Amygdala (tissue), 56 donors: ENCODE measurements at regions not wholly inside any gene's neighbourhood (a gene's known extent, or its start where the extent isn't known, plus 50 kb on each side); places are given as distances from the start of the nearest gene placed in this dataset.

Experiments used
- DNase-seq, 56 donors: peaks; one replicate each; lab custom pipeline; 2025; lab: John Stamatoyannopoulos, UW

DNA sequence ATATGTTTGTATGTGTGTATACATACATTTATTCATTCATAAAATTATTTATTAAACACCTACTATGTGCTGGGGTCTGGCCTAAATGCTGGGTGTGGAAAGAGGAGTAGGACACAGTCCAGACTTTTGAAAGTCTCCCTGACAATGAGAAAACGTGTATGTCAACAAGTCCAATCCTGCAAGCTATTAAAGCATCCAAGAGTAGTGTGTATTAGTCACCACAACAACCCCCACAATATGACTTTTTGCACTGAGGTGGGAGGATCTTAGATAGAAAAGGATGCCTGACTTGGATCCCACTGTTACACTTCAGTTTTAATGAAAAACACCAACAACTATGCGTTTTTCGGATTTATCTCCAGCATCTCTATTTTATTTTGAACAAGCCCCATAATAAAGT is 446.4 kb downstream of the EPHA4 start:
- no peak for DNase-seq

DNA sequence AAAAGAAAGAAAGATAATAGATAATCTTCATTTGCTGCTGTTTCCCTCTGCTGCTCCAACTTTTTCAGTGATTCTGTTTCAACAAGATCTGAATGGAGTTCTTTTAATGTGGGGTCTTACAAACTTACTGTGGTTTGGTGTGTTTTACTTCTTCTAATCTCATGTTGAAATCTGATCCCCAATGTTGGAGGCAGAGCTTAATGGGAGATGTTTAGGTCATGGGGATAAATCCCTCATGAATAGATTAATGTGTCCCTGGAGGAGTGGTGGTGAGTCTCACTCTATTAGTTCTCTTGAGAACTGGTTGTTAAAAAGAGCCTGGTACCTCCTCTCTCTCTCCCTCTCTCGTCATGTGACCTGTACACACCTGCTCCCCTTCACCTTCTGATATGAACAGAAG is 442.4 kb downstream of the EPHA4 start:
- DNase-seq: no peak

DNA sequence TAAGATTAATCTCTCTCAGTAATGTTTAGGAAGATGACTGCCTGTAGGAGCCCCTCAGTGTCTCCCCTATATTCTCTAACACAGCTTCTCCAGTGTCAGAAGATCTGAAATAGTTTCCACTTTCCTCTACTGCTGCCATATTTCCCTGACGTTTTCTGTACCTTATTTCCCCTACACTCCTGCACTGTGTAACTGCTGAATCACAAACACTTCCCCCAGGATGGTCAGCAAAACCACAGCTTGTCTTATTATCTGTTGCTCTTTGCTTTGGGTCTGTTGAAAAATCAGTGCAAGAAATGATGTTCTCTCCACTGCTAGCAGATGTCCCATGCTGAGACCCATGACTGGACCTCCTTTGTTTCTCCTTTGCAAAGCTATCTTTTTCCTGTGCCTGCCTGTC is 441.7 kb downstream of the EPHA4 start:
- DNase-seq: no peak

DNA sequence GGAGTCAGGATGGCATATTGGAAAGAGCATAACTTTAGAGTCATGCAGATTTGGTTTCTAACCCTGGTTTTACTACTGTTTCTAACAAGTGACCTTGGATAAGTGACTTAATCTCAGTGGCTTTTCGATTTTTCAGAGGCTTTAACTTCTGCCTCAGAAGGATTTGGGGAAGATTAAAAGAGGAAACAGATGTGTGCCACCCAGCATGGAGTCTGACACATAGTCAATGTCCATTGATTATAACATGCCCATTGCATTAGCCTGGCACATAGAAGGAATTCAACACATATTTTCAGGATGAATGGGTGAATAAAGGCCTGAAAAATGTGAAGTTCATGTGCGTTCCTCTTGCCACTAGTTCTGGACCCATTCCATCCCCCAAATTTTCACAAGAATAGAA is 438.2 kb downstream of the EPHA4 start:
- DNase-seq: no peak

DNA sequence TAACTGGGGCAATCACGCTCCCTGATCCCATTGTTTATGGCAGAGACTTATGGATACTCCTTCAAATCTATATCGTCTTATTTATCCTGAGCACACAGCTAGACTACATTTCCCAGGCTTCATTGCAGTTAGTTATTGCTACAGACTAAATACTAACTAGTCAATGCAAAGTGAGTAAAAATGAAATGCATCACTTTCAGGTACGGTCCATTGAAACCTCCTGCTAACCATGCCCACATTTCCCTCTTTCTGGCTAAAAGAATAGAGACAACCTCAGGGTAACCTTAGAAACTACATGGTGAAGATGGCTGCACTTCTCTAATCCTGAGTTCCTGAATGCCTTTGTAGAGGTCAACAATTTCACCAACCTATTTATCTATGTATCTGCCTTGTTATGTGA is 437.4 kb downstream of the EPHA4 start:
- no peak for DNase-seq

DNA sequence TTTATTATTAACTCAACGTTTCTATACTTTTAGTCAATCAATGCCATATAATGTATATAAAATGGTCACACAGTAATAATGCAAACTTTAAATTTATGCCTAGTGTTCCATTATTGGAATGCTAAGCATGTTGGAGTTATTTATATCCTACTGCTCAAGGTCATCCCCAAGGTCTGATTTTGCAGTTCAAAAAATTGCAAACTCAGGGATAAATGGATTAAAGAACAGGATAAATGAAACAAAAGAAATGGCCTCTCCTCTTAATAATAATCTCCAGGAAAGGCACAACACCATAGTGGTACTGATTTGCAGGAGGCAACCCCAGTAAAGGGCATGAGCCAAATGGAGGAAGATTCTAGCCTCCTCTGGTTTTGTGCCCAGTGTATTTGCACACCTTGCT is 436.4 kb downstream of the EPHA4 start:
- no peak for DNase-seq

DNA sequence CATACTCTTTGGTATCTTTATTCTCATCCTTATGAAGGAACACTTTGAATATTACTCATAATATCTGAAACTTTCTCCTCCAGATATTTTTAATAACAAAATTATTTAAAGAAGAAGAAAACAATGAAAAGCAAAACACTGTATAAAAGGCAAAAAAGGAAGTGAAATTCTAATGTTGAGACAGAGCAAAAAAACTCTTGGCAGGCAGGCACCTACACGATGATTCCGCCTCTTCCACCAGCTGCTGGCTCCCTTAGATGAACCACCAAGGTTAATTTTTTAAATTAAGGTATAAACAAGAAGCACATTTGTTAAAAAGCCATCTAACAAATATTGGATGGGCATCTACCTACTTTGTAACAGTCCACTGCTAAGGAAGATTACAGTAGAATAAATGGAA is 434.7 kb downstream of the EPHA4 start:
- DNase-seq: no peak

DNA sequence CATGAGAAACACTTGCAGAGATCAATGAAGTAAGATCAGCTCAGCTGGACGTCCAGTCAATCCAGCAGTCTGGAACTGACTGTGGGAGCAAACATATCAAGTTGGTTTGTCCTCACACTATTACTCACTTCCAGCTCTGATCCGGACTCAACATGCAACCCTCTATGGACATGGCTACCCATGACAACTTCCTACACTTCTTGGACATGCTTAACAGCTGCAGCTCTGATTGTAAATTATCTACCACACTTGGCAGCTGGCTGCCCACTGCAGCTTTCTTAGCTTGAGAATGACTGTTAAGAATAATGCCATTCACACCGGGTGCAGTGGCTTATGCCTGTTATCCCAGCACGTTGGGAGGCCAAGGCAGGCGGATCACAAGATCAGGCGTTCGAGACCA is 429.8 kb downstream of the EPHA4 start:
- DNase-seq: no peak

DNA sequence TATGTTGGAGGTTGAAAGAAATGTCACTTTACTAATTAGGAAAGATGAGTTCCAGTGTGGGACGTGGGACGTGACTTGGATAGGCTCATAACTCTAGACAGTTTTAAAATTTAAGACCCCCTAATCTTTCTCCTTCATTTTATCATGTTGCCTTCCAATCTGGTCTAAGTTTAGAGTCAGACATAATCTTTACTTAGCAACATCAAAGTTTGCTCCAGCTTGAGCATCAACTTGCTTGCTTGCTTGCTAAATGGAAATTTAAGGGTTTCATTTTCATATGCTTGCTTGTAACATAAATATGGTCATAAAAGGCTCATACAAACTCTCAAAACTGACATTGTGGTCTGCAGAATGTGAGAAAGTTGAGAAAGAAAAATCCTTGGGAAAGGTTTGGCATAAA is 428.9 kb downstream of the EPHA4 start:
- no peak for DNase-seq

DNA sequence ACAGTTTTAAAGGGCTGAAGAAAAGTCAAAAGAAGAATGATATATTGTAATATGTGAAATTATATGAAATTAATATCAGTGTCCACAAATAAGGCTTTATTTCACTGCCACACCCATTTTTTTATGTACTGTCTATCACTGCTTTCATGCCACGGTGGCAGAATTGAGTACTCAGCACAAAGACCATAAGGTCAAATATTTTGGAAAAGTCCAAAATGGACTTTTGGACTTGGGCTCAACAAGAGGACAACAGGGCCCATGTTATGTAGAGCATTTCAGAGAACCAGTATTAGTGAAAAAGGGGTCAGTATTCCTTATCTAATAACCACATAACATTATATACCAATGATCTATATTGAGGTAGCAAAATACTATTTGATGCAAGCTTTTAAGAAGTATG is 427.2 kb downstream of the EPHA4 start:
- DNase-seq: no peak

DNA sequence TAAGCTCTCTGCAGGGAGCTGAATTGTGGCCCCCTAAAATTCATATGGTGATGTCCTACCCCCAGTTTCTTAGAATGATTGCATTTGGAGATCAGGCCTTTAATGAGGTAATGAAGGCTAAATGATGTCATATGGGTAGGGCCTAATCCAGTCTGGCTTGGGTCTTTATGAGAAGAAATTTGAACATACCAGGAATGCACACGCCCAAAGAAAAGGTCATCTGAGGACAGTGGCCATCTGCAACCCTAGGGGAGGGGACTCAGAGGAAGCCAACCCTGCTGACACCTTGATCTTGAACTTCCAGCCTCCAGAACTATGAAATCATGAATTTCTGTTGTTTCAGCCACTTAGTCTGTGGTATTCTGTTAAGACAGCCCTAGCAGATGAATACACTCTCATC is 426.7 kb downstream of the EPHA4 start:
- no peak for DNase-seq

DNA sequence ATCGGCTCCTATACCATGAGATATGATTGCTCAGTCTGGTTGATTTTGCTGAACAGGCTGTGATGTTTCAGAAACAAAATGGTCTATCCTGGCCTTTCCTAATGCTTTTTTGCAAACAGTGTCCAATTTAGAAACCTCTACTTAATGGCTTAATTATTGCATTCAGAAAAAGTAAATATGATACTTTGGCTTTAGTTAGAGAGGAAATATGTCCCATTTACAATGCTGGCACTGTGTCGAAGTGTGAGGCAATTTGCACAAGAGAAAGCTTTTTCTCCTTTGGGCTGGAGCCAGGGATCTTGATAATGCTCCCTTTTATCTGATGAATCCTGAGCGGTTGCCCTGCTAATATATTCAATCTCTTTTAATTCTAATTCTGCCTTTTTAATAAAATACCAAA is 418.9 kb downstream of the EPHA4 start:
- DNase-seq: peak in 27 of 56 donors; percentile 0 to 62 (median 11)

DNA sequence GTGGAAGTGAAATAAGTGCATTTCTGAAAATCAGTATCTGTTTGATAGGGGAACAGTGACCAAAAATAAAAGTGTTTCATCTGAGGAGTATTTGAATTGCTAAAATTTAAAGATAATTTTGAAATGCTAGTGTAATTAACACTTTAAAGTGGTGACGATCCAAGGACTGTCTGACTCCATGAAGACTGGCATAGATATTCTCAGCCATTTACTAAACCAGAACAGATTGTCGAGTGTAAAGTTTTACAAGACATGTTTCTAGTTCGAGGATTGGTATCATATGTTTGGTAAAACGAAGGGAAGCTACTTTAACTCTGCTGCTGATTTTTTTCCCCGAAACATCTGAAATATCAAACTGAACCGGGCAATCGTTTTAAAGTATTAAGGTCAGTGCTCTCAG is 417.9 kb downstream of the EPHA4 start:
- no peak for DNase-seq

DNA sequence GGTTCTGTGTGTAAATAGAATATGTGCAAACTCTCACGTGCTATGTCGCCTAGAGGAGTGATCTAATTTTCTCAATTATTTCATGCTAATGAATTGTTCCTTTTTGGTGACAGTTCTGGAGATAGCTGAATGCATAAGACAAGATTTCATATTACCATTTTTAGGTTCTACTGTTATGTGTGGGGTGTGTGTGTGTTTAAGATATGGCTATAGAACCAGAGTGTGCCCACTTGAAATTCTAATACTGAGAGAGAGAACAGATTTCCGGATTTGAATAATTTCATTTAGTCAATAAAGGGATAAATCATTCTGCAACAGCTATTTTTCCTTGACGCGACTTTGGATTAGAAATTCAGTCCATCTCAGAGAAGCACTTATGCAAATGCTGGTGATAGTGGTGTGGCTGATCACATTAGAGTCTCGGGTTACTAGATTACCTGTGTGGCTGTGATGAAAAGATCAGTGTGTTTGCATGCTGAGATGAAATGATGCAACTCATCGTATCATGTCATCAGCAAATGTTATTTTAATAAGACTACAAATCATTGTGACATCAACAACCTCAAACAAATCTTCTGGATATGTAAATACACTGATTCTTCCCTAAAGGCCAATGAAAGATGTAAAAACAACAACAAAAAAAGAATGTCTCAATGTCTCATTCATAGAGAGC is 415.9 kb downstream of the EPHA4 start:
- DNase-seq: no peak

DNA sequence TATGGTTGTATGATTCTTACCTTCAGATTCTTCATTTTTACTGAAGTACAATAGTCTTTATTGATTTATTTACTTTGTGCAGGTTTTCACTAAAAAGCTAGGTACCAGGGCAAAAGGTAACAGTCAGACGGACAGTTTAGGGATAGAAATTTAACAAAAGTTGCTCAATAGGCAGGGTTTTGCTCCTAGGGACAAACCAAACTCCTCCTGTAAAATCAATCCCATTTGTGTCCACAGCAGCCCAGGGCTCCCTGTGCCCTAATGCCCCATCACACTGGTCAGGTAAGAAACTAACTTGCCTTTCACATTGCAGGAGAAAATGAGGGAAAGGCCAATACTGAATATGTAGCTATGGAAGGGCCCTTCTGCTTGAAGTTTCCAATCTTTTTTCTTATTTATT is 410.9 kb downstream of the EPHA4 start:
- no peak for DNase-seq

DNA sequence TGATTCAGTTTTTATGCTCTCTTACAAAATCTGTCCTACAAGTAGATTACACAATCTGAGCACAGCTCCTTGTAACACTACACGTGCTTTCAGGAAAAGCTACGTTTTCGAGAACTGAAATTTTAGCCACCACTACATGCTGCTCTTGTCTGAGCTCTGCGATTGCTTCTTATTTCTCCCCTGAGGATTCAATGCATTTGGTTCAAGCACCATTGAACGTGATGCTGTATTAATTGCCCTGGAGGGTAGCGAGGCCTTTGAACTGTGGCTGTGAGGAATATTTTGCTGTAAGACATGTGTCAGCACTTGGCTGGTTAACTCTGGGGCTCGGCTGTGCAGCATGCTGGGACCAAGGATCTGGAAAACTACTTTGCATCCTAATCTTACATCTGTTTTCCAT is 405.8 kb downstream of the EPHA4 start:
- no peak for DNase-seq

DNA sequence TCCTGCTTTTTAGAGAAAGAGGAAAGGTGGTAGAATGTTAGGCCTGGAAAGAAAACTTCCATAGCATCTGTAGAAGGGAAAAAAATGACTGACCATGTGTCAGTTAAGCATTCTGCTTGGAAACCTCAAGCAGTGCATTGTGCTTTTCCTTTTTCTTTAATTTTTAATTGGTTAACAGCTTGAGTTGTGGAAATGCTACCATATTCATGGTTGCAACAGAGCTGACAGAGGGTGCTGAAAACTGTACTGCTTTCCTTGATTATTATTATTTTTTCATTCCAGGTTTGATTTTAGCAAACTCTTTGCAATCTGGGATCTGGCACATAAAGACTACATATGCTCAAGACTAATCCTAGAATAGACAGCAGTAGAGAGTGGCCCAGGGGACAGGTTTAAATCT is 404.5 kb downstream of the EPHA4 start:
- no peak for DNase-seq

DNA sequence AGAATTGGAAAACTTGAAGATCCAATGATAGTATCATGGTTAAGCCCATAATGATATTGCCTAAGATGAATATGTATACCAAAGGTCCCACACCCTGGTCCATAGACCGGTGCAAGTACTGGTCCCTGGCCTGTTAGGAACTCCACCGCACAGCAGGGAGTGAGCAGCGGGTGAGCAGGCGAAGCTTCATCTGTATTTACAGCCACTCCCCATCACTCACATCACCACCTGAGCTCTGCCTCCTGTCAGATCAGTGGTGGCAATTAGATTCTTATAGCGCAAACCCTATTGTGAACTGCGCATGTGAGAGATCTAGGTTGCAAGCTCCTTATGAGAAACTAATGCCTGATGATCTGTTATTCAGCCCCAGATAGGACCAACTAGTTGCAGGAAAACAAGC is 402.4 kb downstream of the EPHA4 start:
- no peak for DNase-seq

DNA sequence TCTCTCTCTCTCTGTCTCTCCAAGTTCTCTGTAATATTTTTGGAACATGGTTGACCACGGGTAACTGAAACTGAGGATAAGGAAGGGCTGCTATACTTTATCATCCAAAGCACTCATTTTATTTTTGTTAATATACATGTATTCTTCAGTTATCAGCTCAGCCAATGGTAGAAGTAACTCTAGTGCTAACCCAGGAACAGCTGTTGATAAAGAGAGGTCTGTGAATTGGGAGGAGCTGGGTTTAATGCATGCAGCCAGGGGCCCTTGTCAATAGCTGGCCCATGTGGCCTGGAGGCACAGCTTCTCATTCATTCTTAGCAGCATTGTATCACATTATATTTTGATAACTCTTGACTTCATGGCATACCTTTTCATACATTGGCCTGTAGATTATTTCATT is 401.6 kb downstream of the EPHA4 start:
- DNase-seq: no peak

DNA sequence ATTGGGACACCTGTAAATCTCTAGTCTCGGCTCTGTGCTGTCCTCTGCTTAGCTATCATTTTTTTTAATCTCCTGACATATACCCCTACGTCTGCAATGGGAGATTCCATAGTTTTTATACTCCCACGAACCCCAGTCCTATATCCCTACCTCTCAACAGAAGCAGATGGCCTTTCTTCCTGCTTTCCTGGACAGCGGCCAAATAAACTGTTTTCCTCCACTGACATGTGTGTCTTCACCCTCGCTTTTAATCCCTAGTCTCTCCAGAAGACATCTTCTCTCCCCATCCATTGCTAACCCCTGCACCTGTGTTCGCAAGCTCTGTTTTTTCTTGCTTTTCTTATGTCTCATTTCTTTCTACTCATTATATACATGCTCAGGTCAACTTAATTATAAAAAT is 395.4 kb downstream of the EPHA4 start:
- DNase-seq: no peak

DNA sequence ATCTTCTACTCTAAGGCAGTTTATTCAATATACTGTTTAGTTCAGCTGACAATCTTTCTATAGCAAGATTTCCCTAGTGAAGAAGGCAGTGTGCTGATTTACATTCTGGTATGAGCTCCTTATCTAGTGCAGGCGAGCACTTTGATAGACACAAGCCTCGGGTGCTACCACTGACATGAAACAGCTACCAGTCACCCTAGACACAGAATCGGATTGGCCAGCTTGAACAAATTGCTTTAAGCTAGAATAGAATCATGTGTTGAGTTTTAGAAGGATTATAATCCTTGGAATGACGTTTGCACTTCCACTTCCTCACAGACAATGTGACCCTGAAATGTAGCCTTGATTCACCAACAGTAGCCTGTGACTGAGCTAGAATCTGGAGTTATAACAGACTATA is 394.0 kb downstream of the EPHA4 start:
- DNase-seq: no peak

DNA sequence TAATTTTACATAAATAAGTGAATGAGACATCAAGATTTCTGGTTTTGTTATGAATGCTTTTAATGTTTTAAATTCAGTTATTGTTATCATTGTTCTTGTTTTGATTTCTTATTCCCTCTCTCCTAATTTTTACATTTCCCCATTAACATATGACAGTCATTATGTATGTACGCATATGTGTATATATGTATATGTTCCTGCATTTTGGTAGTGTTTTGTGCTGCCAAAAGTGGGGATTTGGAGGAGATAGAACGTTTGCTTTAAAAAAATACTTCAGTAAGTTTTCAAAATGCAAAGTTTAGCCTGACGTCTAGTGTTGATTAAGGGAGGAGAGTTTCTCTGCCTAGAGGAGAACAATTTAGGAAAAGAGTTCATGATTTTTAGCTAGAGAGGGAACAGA is 385.2 kb downstream of the EPHA4 start:
- DNase-seq: no peak

DNA sequence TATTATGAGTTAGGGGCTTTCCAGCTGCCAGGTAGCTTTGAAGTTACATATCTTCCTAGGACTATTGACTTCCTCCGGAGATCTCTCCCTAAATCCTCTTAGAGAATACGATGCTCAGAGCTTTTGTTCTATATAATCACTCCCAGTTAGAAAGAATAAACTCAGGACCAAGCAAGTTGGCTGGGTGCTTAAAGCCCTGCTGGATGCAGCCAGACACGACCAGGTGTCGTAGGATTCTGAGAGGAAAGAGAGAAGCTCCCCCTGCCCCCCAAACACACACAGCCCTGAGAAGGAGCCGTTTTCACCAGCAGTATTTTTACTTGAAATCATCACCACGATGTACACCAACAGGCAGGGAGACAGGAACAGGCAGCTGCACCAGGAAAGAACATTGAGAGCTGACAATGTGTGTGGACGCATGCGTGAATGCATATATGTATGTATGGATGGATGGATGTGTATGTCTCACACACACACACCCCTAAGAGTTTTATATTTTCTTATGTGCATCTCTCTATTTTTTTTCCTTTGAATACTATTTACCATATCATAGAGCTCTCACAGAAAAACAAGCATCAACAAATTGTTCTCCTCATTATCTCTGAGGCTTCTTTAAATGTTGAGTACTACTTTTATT is 382.6 kb downstream of the EPHA4 start:
- no peak for DNase-seq
